ENCODE measurements at regions not wholly inside any gene's neighbourhood (a gene's known extent, or its start where the extent isn't known, plus 50 kb on each side); places are given as distances from the start of the nearest gene placed in this dataset.
A peak's percentile ranks its signal among the peaks of the same experiment; 100 is the strongest.

- TF ChIP-seq CTCF (IDR thresholded peaks at IDR 0.05; ENCODE audit: low read depth, low read length): no peak
- H3K4me3 ChIP-seq (replicated peaks in 1 of 2; ENCODE audit: low read depth in 2 of 2, low read length in 2 of 2): no peak overlapping the region
- no peak for DNase-seq (ENCODE audit: low read depth in 2 of 2)
These were observed 485.7 kb upstream of the JARID2 start for GRCh38 chr6:14759976-14760672.

- H3K4me3 ChIP-seq (replicated peaks in 1 of 2; ENCODE audit: low read depth in 2 of 2, low read length in 2 of 2): no peak overlapping the region
- DNase-seq (ENCODE audit: low read depth in 2 of 2): no peak
- TF ChIP-seq CTCF (IDR thresholded peaks at IDR 0.05; ENCODE audit: low read depth, low read length): no peak
These were observed 483.8 kb upstream of the JARID2 start for GRCh38 chr6:14762077-14762476.

- TF ChIP-seq CTCF (IDR thresholded peaks at IDR 0.05; ENCODE audit: low read depth, low read length): no peak
- no peak overlapping the region for H3K4me3 ChIP-seq (replicated peaks in 1 of 2; ENCODE audit: low read depth in 2 of 2, low read length in 2 of 2)
- DNase-seq (ENCODE audit: low read depth in 2 of 2): peak; percentile 33
These were observed 482.7 kb upstream of the JARID2 start for GRCh38 chr6:14763139-14763538.

- DNase-seq (ENCODE audit: low read depth in 2 of 2): no peak
- H3K4me3 ChIP-seq (replicated peaks in 1 of 2; ENCODE audit: low read depth in 2 of 2, low read length in 2 of 2): no peak overlapping the region
- TF ChIP-seq CTCF (IDR thresholded peaks at IDR 0.05; ENCODE audit: low read depth, low read length): no peak
These were observed 482.3 kb upstream of the JARID2 start for GRCh38 chr6:14763616-14764015.

DNA sequence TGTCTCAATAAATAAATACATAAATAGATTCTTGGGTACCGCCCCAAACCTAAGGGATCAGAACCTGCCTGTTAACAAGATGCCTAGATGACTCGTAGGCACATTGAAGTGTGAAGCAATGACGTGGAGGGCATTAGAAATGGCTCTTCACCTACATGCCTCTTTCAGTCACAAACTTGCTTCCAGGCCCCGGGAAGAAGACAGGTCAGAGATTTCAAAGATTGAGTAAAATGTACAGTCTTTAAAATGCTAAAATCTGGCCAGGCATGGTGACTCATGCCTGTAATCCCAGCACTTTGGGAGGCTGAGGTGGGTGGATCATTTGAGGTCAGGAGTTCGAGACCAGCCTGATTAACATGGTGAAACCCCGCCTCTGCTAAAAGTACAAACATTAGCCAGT lies 480.8 kb upstream of the JARID2 start:
- DNase-seq (ENCODE audit: low read depth in 2 of 2): peak; percentile 27 to 44
- H3K4me3 ChIP-seq (replicated peaks in 1 of 2; ENCODE audit: low read depth in 2 of 2, low read length in 2 of 2): no peak overlapping the region
- no peak for TF ChIP-seq CTCF (IDR thresholded peaks at IDR 0.05; ENCODE audit: low read depth, low read length)

DNA sequence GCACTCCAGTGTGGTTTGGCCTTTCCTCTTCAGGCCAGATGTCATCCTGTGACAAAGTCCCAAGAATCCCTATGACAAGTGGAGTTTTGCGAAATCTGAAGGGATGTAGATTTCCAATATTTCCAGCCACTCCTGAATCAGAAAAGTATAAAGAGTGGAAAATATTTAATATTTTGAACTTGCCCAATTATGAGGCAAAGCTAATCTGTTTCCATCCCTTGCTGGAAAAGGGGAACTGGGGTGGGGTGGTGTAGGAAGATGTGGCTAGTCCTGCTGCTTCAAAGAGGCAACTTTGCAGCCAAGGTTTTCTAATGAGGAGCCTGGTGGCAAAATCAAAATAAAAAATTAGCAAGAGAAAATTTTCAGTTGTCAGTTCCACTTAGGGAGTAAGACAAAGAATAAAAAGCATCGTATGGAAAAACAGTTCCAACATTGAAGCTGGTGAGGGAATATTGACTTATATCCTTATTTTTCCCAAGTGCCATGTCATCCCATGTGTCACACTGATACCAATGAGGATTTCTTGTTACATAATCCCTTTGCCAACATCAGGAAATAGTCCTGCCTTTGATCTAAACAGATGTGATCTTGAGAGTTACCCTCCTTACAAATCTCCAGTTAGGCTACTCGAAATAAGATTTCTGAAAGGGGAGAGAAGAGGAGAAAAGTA lies 480.0 kb upstream of the JARID2 start:
- H3K4me3 ChIP-seq (replicated peaks in 1 of 2; ENCODE audit: low read depth in 2 of 2, low read length in 2 of 2): no peak overlapping the region
- TF ChIP-seq CTCF (IDR thresholded peaks at IDR 0.05; ENCODE audit: low read depth, low read length): no peak
- DNase-seq (ENCODE audit: low read depth in 2 of 2): no peak
